ENCODE measurements at regions not wholly inside any gene's neighbourhood (a gene's known extent, or its start where the extent isn't known, plus 50 kb on each side); places are given as distances from the start of the nearest gene placed in this dataset.

DNA sequence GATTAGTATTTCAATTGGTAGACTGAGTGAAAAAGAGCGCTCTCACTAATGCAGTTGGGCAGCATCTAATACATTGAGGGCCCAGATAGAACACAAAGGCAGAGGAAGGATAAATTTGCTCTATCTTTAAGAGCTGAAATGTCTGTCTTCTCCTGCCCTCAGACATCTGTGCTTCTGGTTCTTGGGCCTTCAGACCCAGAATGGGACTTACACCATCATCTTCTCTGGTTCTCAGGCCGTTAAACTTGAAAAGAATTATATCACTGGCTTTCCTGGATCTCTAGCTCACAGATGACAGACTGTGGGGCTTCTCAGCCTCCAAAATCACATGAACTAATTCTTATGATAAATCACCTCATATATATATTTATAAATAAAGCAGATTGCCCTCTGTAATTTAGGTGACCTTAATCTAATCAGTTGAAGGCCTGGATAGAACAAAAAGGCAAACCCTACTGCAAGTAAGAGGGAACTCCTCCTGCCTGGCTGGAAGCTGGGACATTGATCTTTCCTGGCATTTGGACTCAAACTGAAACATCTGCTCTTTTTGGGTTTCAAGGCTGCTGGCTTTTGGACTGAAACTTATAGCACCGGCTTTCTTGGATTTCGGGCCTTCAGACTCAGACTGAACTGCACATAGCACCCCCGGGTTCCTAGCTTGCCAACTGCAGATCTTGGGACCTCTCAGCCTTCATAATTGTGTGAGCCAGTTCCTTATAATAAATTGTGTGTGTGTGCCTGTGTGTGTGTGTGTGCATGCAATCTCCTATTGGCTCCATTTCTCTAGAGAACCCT is 390.4 kb upstream of the PLXNA2 start:
- no peak for TF ChIP-seq EP300 (IDR thresholded peaks at IDR 0.05)
- TF ChIP-seq, protein P1, sequence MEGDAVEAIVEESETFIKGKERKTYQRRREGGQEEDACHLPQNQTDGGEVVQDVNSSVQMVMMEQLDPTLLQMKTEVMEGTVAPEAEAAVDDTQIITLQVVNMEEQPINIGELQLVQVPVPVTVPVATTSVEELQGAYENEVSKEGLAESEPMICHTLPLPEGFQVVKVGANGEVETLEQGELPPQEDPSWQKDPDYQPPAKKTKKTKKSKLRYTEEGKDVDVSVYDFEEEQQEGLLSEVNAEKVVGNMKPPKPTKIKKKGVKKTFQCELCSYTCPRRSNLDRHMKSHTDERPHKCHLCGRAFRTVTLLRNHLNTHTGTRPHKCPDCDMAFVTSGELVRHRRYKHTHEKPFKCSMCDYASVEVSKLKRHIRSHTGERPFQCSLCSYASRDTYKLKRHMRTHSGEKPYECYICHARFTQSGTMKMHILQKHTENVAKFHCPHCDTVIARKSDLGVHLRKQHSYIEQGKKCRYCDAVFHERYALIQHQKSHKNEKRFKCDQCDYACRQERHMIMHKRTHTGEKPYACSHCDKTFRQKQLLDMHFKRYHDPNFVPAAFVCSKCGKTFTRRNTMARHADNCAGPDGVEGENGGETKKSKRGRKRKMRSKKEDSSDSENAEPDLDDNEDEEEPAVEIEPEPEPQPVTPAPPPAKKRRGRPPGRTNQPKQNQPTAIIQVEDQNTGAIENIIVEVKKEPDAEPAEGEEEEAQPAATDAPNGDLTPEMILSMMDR (IDR thresholded peaks at IDR 0.05): no peak
